HK-2 (cell line): ENCODE measurements at regions not wholly inside any gene's neighbourhood (a gene's known extent, or its start where the extent isn't known, plus 50 kb on each side); places are given as distances from the start of the nearest gene placed in this dataset.
"Not testable (repeated sequence)": the region's sequence is repeated elsewhere in the genome, so short reads cannot be mapped to it uniquely, and the experiment has no call there.

Source experiments
- DNase-seq: peaks from one replicate; pipeline ENCODE4 v3.0.0-alpha.2; 2018; ENCODE audit not compliant: unreplicated experiment

GRCh38 chr1:91098299-91098906, 76.6 kb upstream of the ZNF644 start:
- DNase-seq = peak; percentile 29

- DNase-seq = not testable (repeated sequence)
These were observed 73.5 kb upstream of the ZNF644 start for GRCh38 chr1:91095321-91095720.

DNA sequence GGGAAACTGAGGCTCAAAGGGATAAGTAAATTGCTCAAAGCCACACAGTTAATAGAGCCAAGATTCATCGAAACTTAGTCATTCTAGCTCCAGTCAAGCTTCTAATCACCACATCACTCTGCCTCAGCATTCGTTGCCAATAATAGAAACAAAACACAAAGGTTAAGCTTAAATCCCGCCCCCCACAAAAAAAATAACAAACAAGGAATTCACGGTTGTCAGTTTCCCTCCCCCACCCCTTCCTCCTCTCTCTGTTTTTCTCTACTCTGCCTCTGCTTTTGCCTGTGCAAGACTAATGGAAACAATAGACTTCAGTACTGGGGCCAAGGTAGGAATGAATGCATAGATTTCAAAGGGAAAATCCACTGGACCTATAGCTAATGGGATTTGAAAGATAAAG, 70.7 kb upstream of the ZNF644 start:
- DNase-seq = no peak

DNA sequence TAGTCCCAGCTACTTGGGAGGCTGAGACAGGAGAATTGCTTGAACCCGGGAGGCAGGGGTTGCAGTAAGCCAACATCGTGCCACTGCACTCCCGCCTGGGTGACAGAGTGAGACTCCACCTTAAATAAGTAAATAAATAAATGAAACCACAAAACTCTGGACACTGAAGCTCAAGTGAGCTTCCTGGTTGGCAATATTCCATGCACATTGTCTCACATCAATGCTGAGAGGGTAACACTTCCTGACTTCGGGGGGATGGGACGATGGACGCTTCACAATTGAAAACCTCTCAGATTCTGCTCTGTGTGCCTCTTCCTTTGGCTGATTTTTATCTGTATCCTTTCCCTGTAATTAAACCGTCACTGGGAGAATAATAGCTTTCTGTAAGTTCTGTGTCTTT, 70.0 kb upstream of the ZNF644 start:
- no peak for DNase-seq

GRCh38 chr1:91080650-91081049, 58.8 kb upstream of the ZNF644 start:
- DNase-seq = no peak

DNA sequence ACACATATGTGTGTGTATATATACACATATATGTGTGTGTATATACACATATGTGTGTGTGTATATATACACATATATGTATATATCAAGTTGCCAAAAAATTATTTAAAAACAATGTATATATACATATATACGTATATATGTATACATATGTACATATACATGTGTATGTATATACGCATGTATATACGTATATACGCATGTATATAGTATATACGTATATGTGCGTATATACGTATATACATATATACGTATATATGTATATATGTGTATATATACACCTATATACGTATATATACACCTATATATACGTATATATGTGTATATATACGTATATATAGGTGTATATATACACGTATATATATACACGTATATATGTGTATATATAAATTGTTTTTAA, 57.0 kb upstream of the ZNF644 start:
- no peak for DNase-seq

- DNase-seq = no peak
These were observed 55.0 kb upstream of the ZNF644 start for GRCh38 chr1:91076834-91077233.

GRCh38 chr1:91075233-91076135, 53.6 kb upstream of the ZNF644 start:
- DNase-seq = no peak

GRCh38 chr1:91073299-91073698, 51.5 kb upstream of the ZNF644 start:
- no peak for DNase-seq

- no peak for DNase-seq
These were observed 50.0 kb upstream of the ZNF644 start for GRCh38 chr1:91071838-91072237.
